ENCODE measurements at regions not wholly inside any gene's neighbourhood (a gene's known extent, or its start where the extent isn't known, plus 50 kb on each side); places are given as distances from the start of the nearest gene placed in this dataset.
"Not testable (repeated sequence)": the region's sequence is repeated elsewhere in the genome, so short reads cannot be mapped to it uniquely, and the experiment has no call there.

DNA sequence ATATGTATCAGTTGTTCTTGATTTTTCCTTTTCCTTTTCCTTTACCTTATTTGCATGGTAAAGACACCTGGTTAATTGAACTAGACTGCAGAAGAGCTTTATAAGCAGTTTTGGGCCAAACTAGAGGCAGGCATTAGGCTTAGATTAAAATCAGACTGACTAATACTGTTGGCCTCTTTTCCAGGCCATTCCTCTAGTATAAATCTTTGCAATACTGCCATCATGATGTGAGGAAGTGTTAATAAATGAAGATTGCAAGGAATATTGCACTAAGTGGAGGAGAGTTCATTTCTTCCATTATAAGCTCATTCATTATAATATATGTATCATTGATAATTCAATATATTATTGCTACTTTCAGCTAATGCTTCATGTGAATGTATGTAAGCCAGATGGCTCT is 163.8 kb downstream of the MMUT start:
- Histone ChIP-seq H2AFZ (ENCODE audit: low read length, unreplicated experiment) (no peak overlapping the region), H3K4me1 (ENCODE audit: control insufficient read depth, insufficient read depth, low read length, unreplicated experiment) (no peaks in the 10 kb centered on the region), H3K27me3 (ENCODE audit: insufficient read depth, low read length) (no peaks in the 10 kb centered on the region), H3K36me3 (ENCODE audit: insufficient read depth, low read length) (no peaks in the 10 kb centered on the region), H3K27ac (ENCODE audit: low read depth, low read length) (no peak overlapping the region), H3K79me2 (ENCODE audit: control insufficient read depth, insufficient read depth, low read length, unreplicated experiment) (no peaks in the 10 kb centered on the region), H3K4me3 (ENCODE audit: low read depth, low read length) (no peak overlapping the region)

- Histone ChIP-seq H3K27me3 (ENCODE audit: insufficient read depth, low read length) (no peaks in the 10 kb centered on the region), H3K79me2 (ENCODE audit: control insufficient read depth, insufficient read depth, low read length, unreplicated experiment) (no peaks in the 10 kb centered on the region), H3K36me3 (ENCODE audit: insufficient read depth, low read length) (no peaks in the 10 kb centered on the region), H3K27ac (ENCODE audit: low read depth, low read length) (no peak overlapping the region), H3K4me1 (ENCODE audit: control insufficient read depth, insufficient read depth, low read length, unreplicated experiment) (no peaks in the 10 kb centered on the region), H2AFZ (ENCODE audit: low read length, unreplicated experiment) (no peak overlapping the region), H3K4me3 (ENCODE audit: low read depth, low read length) (no peak overlapping the region)
Observed at GRCh38 chr6:49284180-49284579, 178.9 kb downstream of the MMUT start.

DNA sequence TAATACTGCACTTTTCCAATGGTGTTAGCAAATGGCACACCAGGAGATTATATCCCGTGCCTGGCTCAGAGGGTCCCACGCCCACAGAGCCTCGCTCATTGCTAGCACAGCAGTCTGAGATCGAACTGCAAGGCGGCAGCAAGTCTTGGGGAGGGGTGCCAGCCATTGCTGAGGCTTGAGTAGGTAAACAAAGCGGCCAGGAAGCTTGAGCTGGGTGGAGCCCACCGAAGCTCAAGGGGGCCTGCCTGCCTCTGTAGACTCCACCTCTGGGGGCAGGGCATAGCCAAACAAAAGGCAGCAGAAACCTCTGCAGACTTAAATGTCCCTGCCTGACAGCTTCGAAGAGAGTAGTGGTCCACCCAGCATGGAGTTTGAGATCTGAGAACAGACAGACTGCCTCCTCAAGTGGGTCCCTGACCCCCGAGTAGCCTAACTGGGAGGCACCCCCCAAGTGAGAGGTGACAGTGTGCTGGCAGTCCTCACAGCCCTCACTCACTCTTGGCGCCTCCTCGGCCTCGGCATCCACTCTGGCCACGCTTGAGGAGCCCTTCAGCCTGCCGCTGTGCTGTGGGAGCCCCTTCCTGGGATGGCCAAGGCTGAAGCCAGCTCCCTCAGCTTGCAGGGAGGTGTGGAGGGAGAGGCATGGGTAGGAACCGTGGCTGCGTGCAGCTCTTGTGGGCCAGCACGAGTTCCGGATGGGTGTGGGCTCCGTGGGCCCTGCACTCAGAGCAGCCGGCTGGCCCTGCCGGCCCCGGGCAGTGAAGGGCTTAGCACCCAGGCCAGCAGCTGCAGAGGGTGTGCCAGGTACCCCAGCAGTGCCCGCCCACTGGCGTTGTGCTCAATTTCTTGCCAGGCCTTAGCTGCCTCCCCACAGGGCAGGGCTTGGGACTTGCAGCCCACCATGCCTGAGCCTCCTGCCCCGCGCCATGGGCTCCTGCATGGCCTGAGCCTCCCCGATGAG is 188.0 kb downstream of the MMUT start:
- H3K4me3 ChIP-seq (ENCODE audit: low read depth, low read length); H3K27me3 ChIP-seq (ENCODE audit: insufficient read depth, low read length); H2AFZ ChIP-seq (ENCODE audit: low read length, unreplicated experiment); H3K36me3 ChIP-seq (ENCODE audit: insufficient read depth, low read length); H3K27ac ChIP-seq (ENCODE audit: low read depth, low read length); H3K4me1 ChIP-seq (ENCODE audit: control insufficient read depth, insufficient read depth, low read length, unreplicated experiment); H3K79me2 ChIP-seq (ENCODE audit: control insufficient read depth, insufficient read depth, low read length, unreplicated experiment): not testable (repeated sequence)

- Histone ChIP-seq H2AFZ (ENCODE audit: low read length, unreplicated experiment) (no peak overlapping the region), H3K36me3 (ENCODE audit: insufficient read depth, low read length) (no peaks in the 10 kb centered on the region), H3K79me2 (ENCODE audit: control insufficient read depth, insufficient read depth, low read length, unreplicated experiment) (no peaks in the 10 kb centered on the region), H3K4me3 (ENCODE audit: low read depth, low read length) (no peak overlapping the region), H3K27ac (ENCODE audit: low read depth, low read length) (no peak overlapping the region), H3K27me3 (ENCODE audit: insufficient read depth, low read length) (no peaks in the 10 kb centered on the region), H3K4me1 (ENCODE audit: control insufficient read depth, insufficient read depth, low read length, unreplicated experiment) (no peaks in the 10 kb centered on the region)
Observed at GRCh38 chr6:49269190-49269589, 193.9 kb downstream of the MMUT start.

- Histone ChIP-seq H3K4me3 (ENCODE audit: low read depth, low read length) (no peak overlapping the region), H3K79me2 (ENCODE audit: control insufficient read depth, insufficient read depth, low read length, unreplicated experiment) (no peaks in the 10 kb centered on the region), H2AFZ (ENCODE audit: low read length, unreplicated experiment) (no peak overlapping the region), H3K27me3 (ENCODE audit: insufficient read depth, low read length) (no peaks in the 10 kb centered on the region), H3K4me1 (ENCODE audit: control insufficient read depth, insufficient read depth, low read length, unreplicated experiment) (no peaks in the 10 kb centered on the region), H3K36me3 (ENCODE audit: insufficient read depth, low read length) (no peaks in the 10 kb centered on the region), H3K27ac (ENCODE audit: low read depth, low read length) (no peak overlapping the region)
Observed at GRCh38 chr6:49264909-49265308, 198.1 kb downstream of the MMUT start.

DNA sequence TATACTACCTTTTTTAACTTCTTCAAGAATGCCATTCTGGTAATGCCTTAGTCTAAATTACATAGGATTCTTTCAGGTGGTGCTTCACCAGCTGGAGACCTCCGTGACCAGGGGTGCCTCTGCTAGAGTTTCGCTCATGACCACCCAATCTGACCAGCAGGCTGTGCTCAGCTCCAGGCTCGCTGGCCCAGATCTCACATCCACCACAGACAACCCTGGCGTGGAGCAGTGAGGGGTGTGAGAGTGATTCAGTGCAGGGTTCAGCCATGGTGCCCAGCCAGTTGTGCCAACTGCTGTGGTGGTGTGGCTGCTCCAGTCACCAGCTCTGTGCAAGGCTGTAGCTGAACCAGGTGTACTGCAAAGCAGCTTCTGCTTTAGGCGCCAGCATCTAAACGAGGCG is 198.6 kb downstream of the MMUT start:
- Histone ChIP-seq H3K27ac (ENCODE audit: low read depth, low read length) (no peak overlapping the region), H2AFZ (ENCODE audit: low read length, unreplicated experiment) (no peak overlapping the region), H3K79me2 (ENCODE audit: control insufficient read depth, insufficient read depth, low read length, unreplicated experiment) (no peaks in the 10 kb centered on the region)

DNA sequence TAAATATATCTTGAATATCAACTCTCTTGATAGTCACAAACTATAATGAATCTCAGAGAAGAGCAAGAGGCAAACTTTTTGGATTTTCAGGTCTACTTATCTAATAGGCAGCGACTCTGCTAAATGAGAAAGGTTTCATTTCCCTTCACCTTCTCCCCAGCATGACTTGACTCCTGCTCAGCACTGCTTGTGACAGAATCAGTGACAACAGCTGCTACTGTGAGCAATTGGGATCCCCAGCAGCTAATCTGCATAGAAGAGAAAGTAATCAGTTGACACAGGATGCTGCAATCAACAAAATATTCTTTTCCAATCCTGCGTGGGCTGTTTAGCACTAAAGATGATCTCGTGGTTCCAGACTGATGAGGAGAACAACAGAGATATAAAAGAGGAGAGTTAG is 205.5 kb downstream of the MMUT start:
- H3K4me1 ChIP-seq (ENCODE audit: control insufficient read depth, insufficient read depth, low read length, unreplicated experiment): no peaks in the 10 kb centered on the region
- H3K27ac ChIP-seq (ENCODE audit: low read depth, low read length): no peak overlapping the region
- peak overlapping the region; percentile 53 for H2AFZ ChIP-seq (ENCODE audit: low read length, unreplicated experiment)
- no peaks in the 10 kb centered on the region for H3K36me3 ChIP-seq (ENCODE audit: insufficient read depth, low read length)
- no peak overlapping the region for H3K4me3 ChIP-seq (ENCODE audit: low read depth, low read length)
- H3K79me2 ChIP-seq (ENCODE audit: control insufficient read depth, insufficient read depth, low read length, unreplicated experiment): no peaks in the 10 kb centered on the region
- H3K27me3 ChIP-seq (ENCODE audit: insufficient read depth, low read length): no peaks in the 10 kb centered on the region

More for the DNA sequence above, 198.6 kb downstream of the MMUT start:
- Histone ChIP-seq H3K4me3 (ENCODE audit: low read depth, low read length) (no peak overlapping the region), H3K4me1 (ENCODE audit: control insufficient read depth, insufficient read depth, low read length, unreplicated experiment) (no peaks in the 10 kb centered on the region), H3K36me3 (ENCODE audit: insufficient read depth, low read length) (no peaks in the 10 kb centered on the region), H3K27me3 (ENCODE audit: insufficient read depth, low read length) (no peaks in the 10 kb centered on the region)

- no peaks in the 10 kb centered on the region for H3K79me2 ChIP-seq (ENCODE audit: control insufficient read depth, insufficient read depth, low read length, unreplicated experiment)
- no peaks in the 10 kb centered on the region for H3K27me3 ChIP-seq (ENCODE audit: insufficient read depth, low read length)
- H3K4me1 ChIP-seq (ENCODE audit: control insufficient read depth, insufficient read depth, low read length, unreplicated experiment): no peaks in the 10 kb centered on the region
- H3K36me3 ChIP-seq (ENCODE audit: insufficient read depth, low read length): no peaks in the 10 kb centered on the region
- no peak overlapping the region for H3K27ac ChIP-seq (ENCODE audit: low read depth, low read length)
- H3K4me3 ChIP-seq (ENCODE audit: low read depth, low read length): no peak overlapping the region
- no peak overlapping the region for H2AFZ ChIP-seq (ENCODE audit: low read length, unreplicated experiment)
Observed at GRCh38 chr6:49255335-49255734, 207.7 kb downstream of the MMUT start.

- Histone ChIP-seq H3K4me3 (ENCODE audit: low read depth, low read length) (no peak overlapping the region), H3K4me1 (ENCODE audit: control insufficient read depth, insufficient read depth, low read length, unreplicated experiment) (no peaks in the 10 kb centered on the region), H3K27me3 (ENCODE audit: insufficient read depth, low read length) (no peaks in the 10 kb centered on the region), H2AFZ (ENCODE audit: low read length, unreplicated experiment) (no peak overlapping the region), H3K79me2 (ENCODE audit: control insufficient read depth, insufficient read depth, low read length, unreplicated experiment) (no peaks in the 10 kb centered on the region), H3K27ac (ENCODE audit: low read depth, low read length) (no peak overlapping the region), H3K36me3 (ENCODE audit: insufficient read depth, low read length) (no peaks in the 10 kb centered on the region)
Observed at GRCh38 chr6:49252901-49253300, 210.2 kb downstream of the MMUT start.

- no peaks in the 10 kb centered on the region for H3K4me1 ChIP-seq (ENCODE audit: control insufficient read depth, insufficient read depth, low read length, unreplicated experiment)
- H3K27me3 ChIP-seq (ENCODE audit: insufficient read depth, low read length): no peaks in the 10 kb centered on the region
- no peak overlapping the region for H2AFZ ChIP-seq (ENCODE audit: low read length, unreplicated experiment)
- no peaks in the 10 kb centered on the region for H3K79me2 ChIP-seq (ENCODE audit: control insufficient read depth, insufficient read depth, low read length, unreplicated experiment)
- H3K27ac ChIP-seq (ENCODE audit: low read depth, low read length): no peak overlapping the region
- H3K36me3 ChIP-seq (ENCODE audit: insufficient read depth, low read length): no peaks in the 10 kb centered on the region
- no peak overlapping the region for H3K4me3 ChIP-seq (ENCODE audit: low read depth, low read length)
Observed at GRCh38 chr6:49233483-49233882, 229.6 kb downstream of the MMUT start.

DNA sequence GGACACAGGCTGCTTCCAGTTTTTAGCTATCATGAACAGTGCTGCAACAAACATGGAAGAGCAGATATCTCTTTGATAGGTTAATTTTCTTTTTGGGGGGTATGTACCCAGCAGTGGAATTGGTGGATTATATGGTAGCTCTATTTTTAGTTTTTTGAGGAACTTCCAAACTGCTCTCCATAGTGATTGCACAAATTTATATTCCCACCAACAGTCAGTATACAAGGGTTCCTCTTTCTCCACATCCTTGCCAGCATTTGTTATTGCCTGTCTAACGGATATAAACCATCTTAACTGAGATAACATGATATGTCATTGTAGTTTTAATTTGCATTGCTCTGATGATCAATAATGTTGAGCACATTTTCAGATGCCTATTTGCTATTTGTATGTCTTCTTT is 237.6 kb downstream of the MMUT start:
- H3K4me3 ChIP-seq (ENCODE audit: low read depth, low read length): no peak overlapping the region
- no peak overlapping the region for H3K27ac ChIP-seq (ENCODE audit: low read depth, low read length)
- H3K79me2 ChIP-seq (ENCODE audit: control insufficient read depth, insufficient read depth, low read length, unreplicated experiment): no peaks in the 10 kb centered on the region
- H3K27me3 ChIP-seq (ENCODE audit: insufficient read depth, low read length): no peaks in the 10 kb centered on the region
- no peaks in the 10 kb centered on the region for H3K36me3 ChIP-seq (ENCODE audit: insufficient read depth, low read length)
- no peak overlapping the region for H2AFZ ChIP-seq (ENCODE audit: low read length, unreplicated experiment)
- no peaks in the 10 kb centered on the region for H3K4me1 ChIP-seq (ENCODE audit: control insufficient read depth, insufficient read depth, low read length, unreplicated experiment)

Data from ACC112 (cell line).